Adrenal gland (tissue), 5 donors: ENCODE measurements at regions not wholly inside any gene's neighbourhood (a gene's known extent, or its start where the extent isn't known, plus 50 kb on each side); places are given as distances from the start of the nearest gene placed in this dataset.

ENCODE experiments used
- POLR2A ChIP-seq, 2 donors: fragments of 450-650 bp; IDR thresholded peaks; one replicate each; pipeline ENCODE4 v1.6.1; 2017; ENCODE audit warnings: antibody characterized with exemption in 2 of 2, mild to moderate bottlenecking in 2 of 2, moderate library complexity in 1 of 2
- TF ChIP-seq, protein P1 (sequence below), 6 experiments: fragments of 450-650 bp in 4 of 6; fragments of 200-600 bp in 2 of 6; sonication (generic) in 1 of 6; IDR thresholded peaks; 1 replicate in 5 of 6; 2 replicates in 1 of 6; pipeline versions ENCODE4 v1.5.1 to v1.8.0; 2016 to 2021; ENCODE audit warnings: antibody characterized with exemption in 6 of 6, mild to moderate bottlenecking in 2 of 6, moderate library complexity in 1 of 6
- donor health status: DM: no; HTN: no; CAD: no.

DNA sequence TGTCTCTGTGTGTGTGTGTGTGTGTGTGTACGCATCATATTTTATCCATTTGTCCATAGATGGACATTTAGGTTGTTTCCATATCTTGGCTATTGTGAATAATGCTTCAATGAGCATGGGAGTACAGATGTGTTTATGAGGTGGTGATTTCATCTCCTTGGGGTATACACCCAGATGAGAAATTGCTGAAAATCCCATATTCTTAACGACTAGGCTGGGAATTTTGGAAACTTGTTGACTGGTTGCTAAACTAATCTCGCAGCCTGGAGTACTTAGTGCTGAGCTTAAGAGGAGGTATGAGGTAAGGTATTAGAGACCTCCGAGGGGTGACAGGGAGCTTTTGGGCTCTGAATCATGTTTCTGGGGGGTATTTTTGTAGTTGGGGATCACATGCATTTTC lies 66.0 kb upstream of the SPRED2 start:
- no peak for TF ChIP-seq POLR2A (IDR thresholded peaks at IDR 0.05)
- TF ChIP-seq, protein P1, sequence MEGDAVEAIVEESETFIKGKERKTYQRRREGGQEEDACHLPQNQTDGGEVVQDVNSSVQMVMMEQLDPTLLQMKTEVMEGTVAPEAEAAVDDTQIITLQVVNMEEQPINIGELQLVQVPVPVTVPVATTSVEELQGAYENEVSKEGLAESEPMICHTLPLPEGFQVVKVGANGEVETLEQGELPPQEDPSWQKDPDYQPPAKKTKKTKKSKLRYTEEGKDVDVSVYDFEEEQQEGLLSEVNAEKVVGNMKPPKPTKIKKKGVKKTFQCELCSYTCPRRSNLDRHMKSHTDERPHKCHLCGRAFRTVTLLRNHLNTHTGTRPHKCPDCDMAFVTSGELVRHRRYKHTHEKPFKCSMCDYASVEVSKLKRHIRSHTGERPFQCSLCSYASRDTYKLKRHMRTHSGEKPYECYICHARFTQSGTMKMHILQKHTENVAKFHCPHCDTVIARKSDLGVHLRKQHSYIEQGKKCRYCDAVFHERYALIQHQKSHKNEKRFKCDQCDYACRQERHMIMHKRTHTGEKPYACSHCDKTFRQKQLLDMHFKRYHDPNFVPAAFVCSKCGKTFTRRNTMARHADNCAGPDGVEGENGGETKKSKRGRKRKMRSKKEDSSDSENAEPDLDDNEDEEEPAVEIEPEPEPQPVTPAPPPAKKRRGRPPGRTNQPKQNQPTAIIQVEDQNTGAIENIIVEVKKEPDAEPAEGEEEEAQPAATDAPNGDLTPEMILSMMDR (IDR thresholded peaks at IDR 0.05), result no peak
